ENCODE measurements at regions not wholly inside any gene's neighbourhood (a gene's known extent, or its start where the extent isn't known, plus 50 kb on each side); places are given as distances from the start of the nearest gene placed in this dataset.

DNA sequence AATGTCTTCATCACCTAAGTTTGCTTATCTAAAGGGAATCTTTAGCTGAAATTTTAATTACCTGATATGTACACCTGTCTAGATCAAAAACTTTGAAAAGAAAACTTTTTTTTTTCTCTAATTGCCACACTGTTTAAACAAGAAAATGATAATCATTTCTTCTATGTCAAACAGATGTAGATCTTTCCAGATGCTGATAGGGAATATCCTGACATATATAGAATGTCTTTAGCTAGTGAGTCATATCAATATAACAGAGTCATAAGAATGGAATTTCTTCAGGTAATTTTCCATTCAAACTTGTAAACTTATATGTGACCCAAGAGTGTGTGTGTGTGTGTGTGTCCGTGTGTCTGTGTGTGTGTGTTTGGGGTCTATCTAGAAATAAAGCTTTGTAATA lies 271.9 kb downstream of the GPM6A start:
- no peak for DNase-seq (ENCODE audit: low spot score)

DNA sequence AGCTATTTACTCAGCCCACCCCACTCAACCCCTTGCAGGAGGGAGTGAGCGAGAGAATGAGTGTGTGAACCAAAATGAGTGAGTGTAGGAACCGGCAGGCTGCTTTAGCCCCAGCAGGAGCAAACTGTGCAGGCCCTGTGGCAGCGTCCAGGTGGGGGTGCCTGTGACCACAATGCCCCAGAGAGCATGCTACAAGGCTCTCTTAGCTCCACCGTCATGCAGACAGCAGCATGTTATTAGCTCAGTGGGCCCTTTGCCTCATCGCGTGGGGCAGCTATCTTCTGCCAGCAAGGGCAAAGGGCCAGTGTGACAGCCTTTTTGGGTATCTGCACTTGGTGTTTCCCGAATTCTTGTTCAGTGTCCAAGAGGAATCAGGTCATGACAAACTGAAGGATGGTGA lies 271.3 kb downstream of the GPM6A start:
- no peak for DNase-seq (ENCODE audit: low spot score)

GRCh38 chr4:175542786-175543185 lies 269.3 kb downstream of the GPM6A start:
- no peak for DNase-seq (ENCODE audit: low spot score)

DNA sequence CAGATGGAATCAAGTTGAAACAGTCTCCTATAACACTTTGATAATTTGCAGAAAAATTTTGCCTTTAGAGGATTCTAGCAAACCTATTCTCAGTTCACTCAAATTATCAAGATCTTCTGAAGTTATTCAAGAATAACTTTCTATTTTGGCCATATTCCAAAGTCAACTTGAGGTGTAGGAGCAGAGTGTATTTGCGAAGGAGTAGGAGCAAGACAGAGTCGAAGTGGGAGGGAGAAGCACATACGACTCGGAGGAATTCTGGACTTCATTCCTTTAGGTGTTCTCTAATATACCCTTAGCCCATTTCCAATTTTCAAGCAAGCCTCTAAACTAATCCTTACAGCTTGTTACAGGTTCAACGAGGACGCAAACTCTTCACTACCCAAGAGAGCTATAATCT lies 252.9 kb downstream of the GPM6A start:
- no peak for DNase-seq (ENCODE audit: low spot score)

GRCh38 chr4:175559526-175559925 lies 252.5 kb downstream of the GPM6A start:
- DNase-seq (ENCODE audit: low spot score) = no peak

DNA sequence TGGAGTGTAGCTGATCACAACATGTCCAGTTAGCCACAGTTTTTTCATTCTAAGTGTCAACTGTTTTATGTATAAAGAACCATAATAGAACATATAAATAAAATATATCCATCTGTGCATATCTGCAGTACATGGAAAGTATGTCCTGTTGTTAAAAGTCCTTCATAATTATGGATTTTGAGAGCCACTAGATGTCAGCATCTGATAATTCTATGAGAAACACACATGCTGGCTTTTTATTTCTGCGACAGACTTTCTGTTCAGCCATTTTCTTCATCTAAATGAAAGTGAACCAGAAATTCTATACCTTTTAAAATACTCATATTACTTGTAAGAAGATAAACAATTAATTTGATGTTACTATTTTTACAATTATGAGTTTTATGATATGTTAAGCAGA lies 251.5 kb downstream of the GPM6A start:
- peak; percentile 53 for DNase-seq (ENCODE audit: low spot score)

- no peak for DNase-seq (ENCODE audit: low spot score)
These were observed 250.4 kb downstream of the GPM6A start for GRCh38 chr4:175561696-175562095.

DNA sequence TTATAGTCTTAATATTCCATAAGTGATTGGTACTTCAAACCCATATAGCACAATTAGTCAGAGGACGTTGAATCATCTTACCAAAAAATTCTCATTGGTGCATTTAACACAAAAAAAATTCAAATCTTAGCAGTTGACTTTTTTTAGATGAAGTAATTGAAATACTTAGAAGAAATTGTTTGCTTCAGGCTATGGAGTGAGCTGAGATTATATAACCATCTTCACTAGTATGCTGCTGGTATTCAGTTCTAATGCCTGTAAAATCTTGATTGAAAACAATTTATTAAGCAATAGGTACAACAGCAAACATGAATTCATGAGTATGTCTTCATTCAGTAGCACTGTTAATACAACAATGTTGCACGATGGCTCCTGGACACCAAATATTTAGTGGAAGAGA lies 250.0 kb downstream of the GPM6A start:
- DNase-seq (ENCODE audit: low spot score) = no peak

DNA sequence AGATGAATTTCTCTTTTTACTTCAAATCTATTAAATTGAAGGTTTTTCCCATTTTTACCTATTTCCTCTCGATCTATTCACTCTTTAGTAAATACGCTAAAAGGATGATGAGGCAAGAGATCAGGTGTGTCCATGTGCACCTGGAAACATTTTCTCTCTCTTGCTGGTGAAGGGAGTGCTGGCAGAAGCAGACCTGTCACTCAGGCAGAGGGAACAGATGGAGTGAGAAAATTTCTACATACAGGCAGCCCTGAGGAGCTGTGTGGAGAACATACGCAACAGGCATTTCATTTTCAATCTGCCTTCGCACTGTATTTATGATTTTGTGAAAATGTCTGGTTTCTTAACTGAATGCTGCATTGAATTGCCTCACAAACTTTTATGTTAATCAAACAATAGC lies 249.5 kb downstream of the GPM6A start:
- DNase-seq (ENCODE audit: low spot score) = no peak

Measured in kidney capillary endothelial cell (primary cell).